HG02970 (cell line): ENCODE measurements at regions not wholly inside any gene's neighbourhood (a gene's known extent, or its start where the extent isn't known, plus 50 kb on each side); places are given as distances from the start of the nearest gene placed in this dataset.
"Not testable (repeated sequence)": the region's sequence is repeated elsewhere in the genome, so short reads cannot be mapped to it uniquely, and the experiment has no call there.

Experiments used
- ATAC-seq: cut with Tn5 transposase; IDR thresholded peaks from one replicate; pipeline ENCODE4 v1.9.1; 2021; ENCODE audit warnings: mild to moderate bottlenecking, moderate library complexity, moderate number of reproducible peaks; ENCODE audit not compliant: unreplicated experiment, low FRiP score

GRCh38 chr3:27779176-27779575, 57.1 kb upstream of the EOMES start:
- ATAC-seq = no peak

- no peak for ATAC-seq
Observed at GRCh38 chr3:27789420-27789819, 67.3 kb upstream of the EOMES start.

GRCh38 chr3:27791956-27792355, 69.8 kb upstream of the EOMES start:
- no peak for ATAC-seq

- ATAC-seq = no peak
Observed at GRCh38 chr3:27792869-27793268, 70.7 kb upstream of the EOMES start.

- ATAC-seq = no peak
Observed at GRCh38 chr3:27794211-27794610, 72.1 kb upstream of the EOMES start.

GRCh38 chr3:27796365-27796875, 74.3 kb upstream of the EOMES start:
- ATAC-seq = no peak

- no peak for ATAC-seq
Observed at GRCh38 chr3:27797773-27798172, 75.7 kb upstream of the EOMES start.

GRCh38 chr3:27800261-27800660, 78.1 kb upstream of the EOMES start:
- ATAC-seq = no peak

GRCh38 chr3:27802425-27802824, 80.3 kb upstream of the EOMES start:
- ATAC-seq = no peak

GRCh38 chr3:27802849-27803248, 80.7 kb upstream of the EOMES start:
- ATAC-seq = no peak

GRCh38 chr3:27805282-27805681, 83.2 kb upstream of the EOMES start:
- no peak for ATAC-seq

- ATAC-seq = no peak
Observed at GRCh38 chr3:27813255-27813654, 91.1 kb upstream of the EOMES start.

GRCh38 chr3:27821609-27822008, 99.5 kb upstream of the EOMES start:
- ATAC-seq = not testable (repeated sequence)

- ATAC-seq = no peak
Observed at GRCh38 chr3:27824312-27825200, 102.4 kb upstream of the EOMES start.

- no peak for ATAC-seq
Observed at GRCh38 chr3:27826448-27826847, 104.3 kb upstream of the EOMES start.

- ATAC-seq = no peak
Observed at GRCh38 chr3:27827041-27827440, 104.9 kb upstream of the EOMES start.

GRCh38 chr3:27840807-27841594, 118.9 kb upstream of the EOMES start:
- no peak for ATAC-seq

- ATAC-seq = no peak
Observed at GRCh38 chr3:27844052-27844675, 122.0 kb upstream of the EOMES start.

- ATAC-seq = no peak
Observed at GRCh38 chr3:27847697-27848096, 125.6 kb upstream of the EOMES start.

- ATAC-seq = no peak
Observed at GRCh38 chr3:27848826-27849225, 126.7 kb upstream of the EOMES start.

- no peak for ATAC-seq
Observed at GRCh38 chr3:27859821-27860220, 137.7 kb upstream of the EOMES start.
